Dedifferentiated amniotic fluid mesenchymal stem cell (primary cell): ENCODE measurements at regions not wholly inside any gene's neighbourhood (a gene's known extent, or its start where the extent isn't known, plus 50 kb on each side); places are given as distances from the start of the nearest gene placed in this dataset.
A peak's percentile ranks its signal among the peaks of the same experiment; 100 is the strongest.
"Not testable (repeated sequence)": the region's sequence is repeated elsewhere in the genome, so short reads cannot be mapped to it uniquely, and the experiment has no call there.

Experiments used
- DNase-seq: peaks from one replicate; pipeline ENCODE4 v3.0.0-alpha.2; 2016; ENCODE audit errors: extremely low spot score

GRCh38 chr5:18329328-18329727 is 695.1 kb downstream of the TAF11L14 start:
- DNase-seq: peak; percentile 26

- DNase-seq: no peak
Measured at GRCh38 chr5:18333841-18334240, 699.6 kb downstream of the TAF11L14 start.

GRCh38 chr5:18334949-18335348 is 700.7 kb downstream of the TAF11L14 start:
- no peak for DNase-seq

GRCh38 chr5:18354828-18355227 is 720.6 kb downstream of the TAF11L14 start:
- DNase-seq: no peak

- DNase-seq: no peak
Measured at GRCh38 chr5:18357486-18357885, 723.2 kb downstream of the TAF11L14 start.

- DNase-seq: no peak
Measured at GRCh38 chr5:18366234-18366633, 732.0 kb downstream of the TAF11L14 start.

GRCh38 chr5:18370531-18370930 is 736.3 kb downstream of the TAF11L14 start:
- DNase-seq: no peak

- DNase-seq: no peak
Measured at GRCh38 chr5:18375641-18376040, 741.4 kb downstream of the TAF11L14 start.

- DNase-seq: no peak
Measured at GRCh38 chr5:18378066-18378465, 743.8 kb downstream of the TAF11L14 start.

- no peak for DNase-seq
Measured at GRCh38 chr5:18379189-18379588, 744.9 kb downstream of the TAF11L14 start.

GRCh38 chr5:18380729-18381362 is 746.6 kb downstream of the TAF11L14 start:
- no peak for DNase-seq

- DNase-seq: peak; percentile 45
Measured at GRCh38 chr5:18393565-18394442, 759.5 kb downstream of the TAF11L14 start.

- DNase-seq: no peak
Measured at GRCh38 chr5:18394443-18394804, 760.2 kb downstream of the TAF11L14 start.

- no peak for DNase-seq
Measured at GRCh38 chr5:18395126-18396110, 761.2 kb downstream of the TAF11L14 start.

GRCh38 chr5:18397371-18397770 is 763.1 kb downstream of the TAF11L14 start:
- DNase-seq: no peak

- DNase-seq: no peak
Measured at GRCh38 chr5:18397891-18398290, 763.6 kb downstream of the TAF11L14 start.

GRCh38 chr5:18399461-18400327 is 765.4 kb downstream of the TAF11L14 start:
- not testable (repeated sequence) for DNase-seq

- no peak for DNase-seq
Measured at GRCh38 chr5:18403141-18403540, 768.9 kb downstream of the TAF11L14 start.

GRCh38 chr5:18403941-18404438 is 769.7 kb downstream of the TAF11L14 start:
- no peak for DNase-seq

- DNase-seq: no peak
Measured at GRCh38 chr5:18420711-18421110, 786.5 kb downstream of the TAF11L14 start.

- no peak for DNase-seq
Measured at GRCh38 chr5:18433336-18433735, 799.1 kb downstream of the TAF11L14 start.
